ENCODE measurements at regions not wholly inside any gene's neighbourhood (a gene's known extent, or its start where the extent isn't known, plus 50 kb on each side); places are given as distances from the start of the nearest gene placed in this dataset.

- TF ChIP-seq, protein P1, sequence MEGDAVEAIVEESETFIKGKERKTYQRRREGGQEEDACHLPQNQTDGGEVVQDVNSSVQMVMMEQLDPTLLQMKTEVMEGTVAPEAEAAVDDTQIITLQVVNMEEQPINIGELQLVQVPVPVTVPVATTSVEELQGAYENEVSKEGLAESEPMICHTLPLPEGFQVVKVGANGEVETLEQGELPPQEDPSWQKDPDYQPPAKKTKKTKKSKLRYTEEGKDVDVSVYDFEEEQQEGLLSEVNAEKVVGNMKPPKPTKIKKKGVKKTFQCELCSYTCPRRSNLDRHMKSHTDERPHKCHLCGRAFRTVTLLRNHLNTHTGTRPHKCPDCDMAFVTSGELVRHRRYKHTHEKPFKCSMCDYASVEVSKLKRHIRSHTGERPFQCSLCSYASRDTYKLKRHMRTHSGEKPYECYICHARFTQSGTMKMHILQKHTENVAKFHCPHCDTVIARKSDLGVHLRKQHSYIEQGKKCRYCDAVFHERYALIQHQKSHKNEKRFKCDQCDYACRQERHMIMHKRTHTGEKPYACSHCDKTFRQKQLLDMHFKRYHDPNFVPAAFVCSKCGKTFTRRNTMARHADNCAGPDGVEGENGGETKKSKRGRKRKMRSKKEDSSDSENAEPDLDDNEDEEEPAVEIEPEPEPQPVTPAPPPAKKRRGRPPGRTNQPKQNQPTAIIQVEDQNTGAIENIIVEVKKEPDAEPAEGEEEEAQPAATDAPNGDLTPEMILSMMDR (conservative IDR thresholded peaks at IDR 0.05; ENCODE audit: low read length), result no peak
- TF ChIP-seq EZH2phosphoT487 (IDR thresholded peaks at IDR 0.05; ENCODE audit: borderline replicate concordance), result no peak
Observed at GRCh38 chr2:16012626-16013358, 72.4 kb downstream of the MYCN start.
